IMR-90 (cell line): ENCODE measurements at regions not wholly inside any gene's neighbourhood (a gene's known extent, or its start where the extent isn't known, plus 50 kb on each side); places are given as distances from the start of the nearest gene placed in this dataset.

Source experiments
- BHLHE40 ChIP-seq: fragments of 150-350 bp; IDR thresholded peaks from 2 replicates; pipeline ENCODE4 v1.6.1; 2016; ENCODE audit warnings: mild to moderate bottlenecking, low read depth, low read length
- CEBPB ChIP-seq: IDR thresholded peaks from 2 replicates; pipeline ENCODE4 v1.6.1; 2012; ENCODE audit warnings: low read depth, low read length, improper control_type of control experiment
- CHD1 ChIP-seq: IDR thresholded peaks from 2 replicates; pipeline ENCODE4 v1.6.1; 2012; ENCODE audit warnings: low read depth, low read length, improper control_type of control experiment
- CTCF ChIP-seq: conservative IDR thresholded peaks from 2 replicates; pipeline ENCODE4 v1.5.1; 2012; ENCODE audit warnings: mild to moderate bottlenecking, low read depth, low read length, improper control_type of control experiment
- ELK1 ChIP-seq: fragments of 150-350 bp; IDR thresholded peaks from 2 replicates; pipeline ENCODE4 v1.6.1; 2016; ENCODE audit warnings: low read depth, mild to moderate bottlenecking, low read length, moderate library complexity, borderline replicate concordance
- MAFK ChIP-seq: IDR thresholded peaks from 2 replicates; pipeline ENCODE4 v1.6.1; 2012; ENCODE audit warnings: low read depth, low read length, improper control_type of control experiment
- POLR2A ChIP-seq: IDR thresholded peaks from 2 replicates; pipeline ENCODE4 v1.6.1; 2012; ENCODE audit warnings: mild to moderate bottlenecking, low read depth, low read length
- RAD21 ChIP-seq: IDR thresholded peaks from 2 replicates; pipeline ENCODE4 v1.6.1; 2012; ENCODE audit warnings: low read length, improper control_type of control experiment
- RCOR1 ChIP-seq: IDR thresholded peaks from 2 replicates; pipeline ENCODE4 v1.6.1; 2012; ENCODE audit warnings: mild to moderate bottlenecking, low read length, improper control_type of control experiment; ENCODE audit not compliant: insufficient replicate concordance
- RFX5 ChIP-seq: IDR thresholded peaks from 2 replicates; pipeline ENCODE4 v1.8.0; 2012; ENCODE audit warnings: low read depth, mild to moderate bottlenecking, low read length, moderate library complexity
- USF2 ChIP-seq: fragments of 150-350 bp; IDR thresholded peaks from 2 replicates; pipeline ENCODE4 v1.6.1; 2017; ENCODE audit warnings: mild to moderate bottlenecking, antibody characterized with exemption, low read length, low read depth

- TF ChIP-seq CTCF (no peak), MAFK (no peak), RCOR1 (no peak), RAD21 (no peak), POLR2A (no peak), USF2 (no peak), CHD1 (no peak), ELK1 (no peak), CEBPB (no peak), BHLHE40 (no peak), RFX5 (no peak)
These were observed 370.6 kb downstream of the GBE1 start for GRCh38 chr3:81390796-81391195.
